GM13977 (cell line): ENCODE measurements at regions not wholly inside any gene's neighbourhood (a gene's known extent, or its start where the extent isn't known, plus 50 kb on each side); places are given as distances from the start of the nearest gene placed in this dataset.

Experiments used
- DNase-seq: peaks from one replicate; pipeline ENCODE4 v3.0.0; 2012; ENCODE audit warnings: low spot score
- in situ Hi-C: fragments of 300-500 bp; cut with MboI; formaldehyde crosslinking; loops from one replicate; pipeline ENCODE4 v1.12.0; 2022; ENCODE audit warnings: low sequenced_read_pairs, low pct_unique_long_range_greater_than_20kb, mixed read lengths, inconsistent platforms; ENCODE audit not compliant: unreplicated experiment
- TF ChIP-seq, protein P1 (sequence below): IDR thresholded peaks from 2 replicates; pipeline ENCODE4 v1.5.1; 2012; ENCODE audit warnings: mild to moderate bottlenecking, control low read depth; ENCODE audit not compliant: insufficient read depth; ENCODE audit errors: extremely low read depth, missing control alignments

DNA sequence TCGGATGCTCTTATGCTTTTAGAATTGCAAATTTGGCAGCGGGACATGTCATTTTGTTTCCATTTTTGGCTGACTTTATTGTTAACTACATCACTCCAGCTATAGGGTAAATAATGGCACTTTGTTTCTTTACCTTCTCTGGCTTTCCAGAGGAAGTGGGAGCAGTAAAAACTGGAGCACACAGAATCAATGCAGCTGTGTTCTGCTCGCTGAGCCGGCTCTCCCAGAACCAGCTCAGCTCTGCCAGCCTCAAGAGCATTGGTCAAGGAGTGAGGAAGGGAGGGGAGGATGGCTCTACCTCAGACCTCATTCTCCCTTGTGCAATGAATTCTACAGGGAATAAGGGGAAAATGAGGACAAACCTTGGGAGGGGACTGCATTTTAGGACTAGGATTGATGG is 50.5 kb upstream of the SPATA13 start:
- TF ChIP-seq, protein P1, sequence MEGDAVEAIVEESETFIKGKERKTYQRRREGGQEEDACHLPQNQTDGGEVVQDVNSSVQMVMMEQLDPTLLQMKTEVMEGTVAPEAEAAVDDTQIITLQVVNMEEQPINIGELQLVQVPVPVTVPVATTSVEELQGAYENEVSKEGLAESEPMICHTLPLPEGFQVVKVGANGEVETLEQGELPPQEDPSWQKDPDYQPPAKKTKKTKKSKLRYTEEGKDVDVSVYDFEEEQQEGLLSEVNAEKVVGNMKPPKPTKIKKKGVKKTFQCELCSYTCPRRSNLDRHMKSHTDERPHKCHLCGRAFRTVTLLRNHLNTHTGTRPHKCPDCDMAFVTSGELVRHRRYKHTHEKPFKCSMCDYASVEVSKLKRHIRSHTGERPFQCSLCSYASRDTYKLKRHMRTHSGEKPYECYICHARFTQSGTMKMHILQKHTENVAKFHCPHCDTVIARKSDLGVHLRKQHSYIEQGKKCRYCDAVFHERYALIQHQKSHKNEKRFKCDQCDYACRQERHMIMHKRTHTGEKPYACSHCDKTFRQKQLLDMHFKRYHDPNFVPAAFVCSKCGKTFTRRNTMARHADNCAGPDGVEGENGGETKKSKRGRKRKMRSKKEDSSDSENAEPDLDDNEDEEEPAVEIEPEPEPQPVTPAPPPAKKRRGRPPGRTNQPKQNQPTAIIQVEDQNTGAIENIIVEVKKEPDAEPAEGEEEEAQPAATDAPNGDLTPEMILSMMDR: no peak
- in situ Hi-C loops: no loop called here
- no peak for DNase-seq
